ENCODE measurements at regions not wholly inside any gene's neighbourhood (a gene's known extent, or its start where the extent isn't known, plus 50 kb on each side); places are given as distances from the start of the nearest gene placed in this dataset.
"Not testable (repeated sequence)": the region's sequence is repeated elsewhere in the genome, so short reads cannot be mapped to it uniquely, and the experiment has no call there.

DNA sequence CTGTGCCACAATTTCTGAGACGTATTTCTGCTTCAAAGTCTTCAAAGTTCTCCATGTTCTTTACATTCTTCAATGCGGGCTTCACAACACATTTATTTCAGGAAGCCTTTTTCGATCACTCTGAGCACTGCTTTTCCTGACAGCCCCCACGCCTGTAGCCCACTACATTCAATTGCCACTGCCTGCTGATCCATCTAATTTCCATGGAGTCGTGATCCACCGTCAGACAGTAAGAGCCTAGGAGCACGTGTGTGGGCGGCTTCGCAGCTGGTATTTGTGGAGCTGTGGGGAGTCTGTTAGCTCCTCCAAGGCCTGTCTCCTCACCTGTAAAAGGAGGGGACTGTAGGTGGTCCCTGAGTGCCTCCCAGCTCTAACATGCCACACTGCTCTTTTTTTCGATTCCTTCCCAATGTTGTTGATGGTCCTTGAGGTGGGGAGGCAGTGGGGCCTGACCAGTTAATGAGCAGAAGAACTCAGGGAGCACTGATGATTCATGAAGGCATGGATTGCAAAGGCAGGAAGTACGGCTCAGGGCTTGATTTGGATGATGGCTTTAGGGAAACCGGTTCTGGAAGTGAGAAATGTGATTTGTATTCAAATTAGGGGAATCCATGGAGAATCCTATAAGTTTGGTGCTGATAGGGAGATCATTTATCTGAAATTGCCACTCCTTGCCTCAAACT lies 401.1 kb upstream of the PODXL start:
- no peak for FAIRE-seq

DNA sequence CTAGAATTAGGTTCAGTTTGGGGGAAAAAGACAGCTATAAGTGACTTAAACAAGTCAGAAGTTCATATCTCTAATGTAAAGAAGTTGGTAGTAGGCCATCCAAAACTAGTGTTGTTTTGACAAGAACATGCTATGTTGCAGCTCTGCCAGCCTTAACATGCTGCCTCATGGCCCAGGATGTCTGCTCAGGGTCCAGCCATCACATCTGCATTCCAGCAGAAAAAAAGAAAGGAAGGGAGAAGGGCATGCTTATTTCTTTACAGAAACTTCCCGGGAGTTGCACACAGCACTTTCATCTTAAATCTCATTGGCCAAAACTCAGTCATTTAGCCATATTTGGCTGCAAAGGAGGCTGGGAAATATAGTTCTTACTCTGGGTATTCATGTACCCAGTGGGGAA lies 400.4 kb upstream of the PODXL start:
- FAIRE-seq, result no peak

DNA sequence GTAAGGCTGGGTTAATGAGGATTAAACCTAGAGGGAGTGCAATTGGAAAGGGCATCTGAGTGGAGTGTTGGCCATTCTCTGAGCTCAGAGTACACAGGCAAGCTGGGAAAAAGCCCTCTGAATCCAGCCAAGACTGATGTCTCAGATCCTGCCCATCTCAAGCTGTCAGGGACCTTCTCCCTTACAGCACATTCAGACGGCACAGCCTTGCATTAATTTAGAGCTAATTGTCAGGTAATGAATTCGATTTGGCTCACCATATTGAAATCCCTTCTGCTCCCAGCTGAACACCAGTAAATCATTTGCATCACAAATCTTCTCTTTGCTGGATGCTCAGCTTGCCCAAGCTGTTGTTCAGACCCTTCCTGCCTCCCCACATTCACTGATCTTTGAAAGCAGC lies 399.3 kb upstream of the PODXL start:
- FAIRE-seq, result no peak

DNA sequence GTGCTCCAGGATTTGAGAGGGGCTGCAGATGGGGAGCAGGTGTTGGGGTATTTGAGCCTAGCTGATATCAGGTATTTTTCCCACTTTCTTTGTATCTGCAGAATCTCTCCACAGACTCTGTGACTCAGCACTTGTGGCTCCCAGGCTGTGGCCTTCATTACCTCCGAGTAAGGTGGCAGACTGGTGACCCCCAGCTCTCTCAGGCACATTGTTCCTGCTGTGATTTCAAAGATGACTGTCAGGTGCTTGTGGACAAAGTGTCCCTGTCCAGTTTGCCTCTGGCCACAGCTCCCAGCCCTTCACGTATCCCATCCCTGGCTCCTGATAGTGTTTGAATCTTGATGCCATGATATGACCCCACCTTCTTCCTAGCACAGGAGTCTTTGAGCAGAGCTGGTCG lies 396.8 kb upstream of the PODXL start:
- FAIRE-seq, result no peak

DNA sequence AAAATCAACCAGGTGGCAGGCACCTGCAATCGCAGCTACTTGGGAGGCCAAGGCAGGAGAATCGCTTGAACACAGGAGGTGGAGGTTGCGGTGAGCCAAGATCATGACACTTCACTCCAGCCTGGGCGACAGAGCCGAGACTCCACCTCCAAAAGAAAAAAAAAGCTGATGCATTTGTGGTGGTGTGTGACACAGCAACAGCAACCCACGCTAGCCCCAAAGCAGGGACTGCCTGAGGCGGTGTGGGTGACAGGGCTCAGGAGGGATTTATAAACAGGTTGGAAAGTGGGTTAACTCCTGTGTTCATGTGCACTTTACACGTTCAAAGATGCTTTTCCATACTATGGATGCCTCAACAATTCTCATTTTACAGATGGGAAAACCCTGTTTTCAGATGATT lies 395.9 kb upstream of the PODXL start:
- no peak for FAIRE-seq

DNA sequence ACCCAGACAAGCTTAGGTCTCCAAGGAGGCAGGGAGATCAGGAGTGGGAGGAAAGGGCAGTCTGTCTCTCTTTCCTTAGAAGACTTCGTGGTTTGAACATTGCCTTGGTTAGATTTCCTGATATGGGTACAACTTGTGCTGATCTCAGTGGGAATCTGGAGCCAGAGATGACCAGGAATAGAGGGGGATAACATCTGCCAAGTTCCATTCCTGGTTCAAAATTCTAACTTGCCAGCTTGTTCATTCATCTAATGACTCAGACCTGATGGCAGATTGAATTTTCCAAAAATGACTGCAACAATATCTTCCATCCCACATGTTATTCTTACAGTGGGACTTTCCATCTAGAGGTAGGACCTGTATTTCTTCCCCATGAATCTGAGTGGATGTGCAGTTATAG lies 394.3 kb upstream of the PODXL start:
- no peak for FAIRE-seq

GRCh38 chr7:131949659-131950058 lies 393.2 kb upstream of the PODXL start:
- no peak for FAIRE-seq

DNA sequence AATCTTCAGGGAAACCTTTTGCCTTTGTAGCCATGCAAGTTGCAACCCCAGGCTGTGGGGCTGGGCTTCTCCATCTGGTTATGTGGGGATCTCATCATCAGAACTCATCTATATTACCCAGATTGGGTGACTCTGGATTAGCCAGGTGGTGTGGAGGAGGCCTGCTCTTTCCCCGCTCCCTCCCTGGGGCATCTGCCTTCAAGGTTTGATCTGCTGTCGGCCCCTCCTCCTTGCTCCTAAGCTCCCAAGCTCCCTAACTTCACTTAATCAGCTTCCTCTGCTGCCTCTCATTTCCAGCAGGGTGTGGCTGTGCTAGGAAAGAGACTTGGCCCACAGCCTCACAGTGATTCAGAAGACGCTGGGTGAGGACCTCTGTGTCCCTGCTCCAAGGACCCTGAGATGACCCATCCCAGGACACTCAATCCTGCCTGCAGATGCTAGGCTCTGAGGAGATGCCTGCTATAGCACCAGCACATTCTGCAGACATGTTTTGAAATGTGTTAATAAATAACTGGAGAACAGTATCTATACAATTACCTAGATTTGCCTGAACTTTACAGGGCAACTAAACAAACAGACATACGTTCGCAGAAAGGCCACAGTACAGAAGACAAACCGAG lies 392.1 kb upstream of the PODXL start:
- FAIRE-seq, result no peak

GRCh38 chr7:131947661-131948060 lies 391.2 kb upstream of the PODXL start:
- no peak for FAIRE-seq

- FAIRE-seq, result no peak
Measured at GRCh38 chr7:131945957-131946544, 389.6 kb upstream of the PODXL start.

GRCh38 chr7:131945313-131945911 lies 389.0 kb upstream of the PODXL start:
- no peak for FAIRE-seq

DNA sequence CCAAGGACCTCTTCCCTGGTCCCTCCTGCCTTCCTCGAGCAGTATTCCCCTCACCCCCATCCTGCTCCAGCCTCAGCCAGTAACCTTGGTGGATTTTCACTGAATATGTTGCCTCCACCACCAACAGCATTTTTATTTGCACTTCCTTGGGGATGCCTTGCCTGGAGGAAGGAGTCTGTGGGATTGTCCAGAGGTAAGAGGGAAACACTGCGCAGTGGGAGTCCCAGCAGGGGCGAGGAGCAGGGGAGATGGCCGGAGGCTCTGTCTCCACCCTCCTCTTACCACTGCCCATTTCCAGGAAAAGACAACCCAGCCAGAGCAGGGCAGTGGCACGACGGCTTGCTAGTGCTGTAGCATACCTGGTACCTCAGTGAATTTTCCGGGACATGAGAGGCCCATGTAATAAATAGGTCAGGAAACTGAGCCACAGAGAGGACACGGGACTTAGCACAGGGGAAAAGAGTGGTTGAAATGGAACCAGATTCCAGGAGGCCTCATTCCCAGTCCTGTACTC lies 388.2 kb upstream of the PODXL start:
- no peak for FAIRE-seq

GRCh38 chr7:131943646-131944045 lies 387.2 kb upstream of the PODXL start:
- FAIRE-seq, result no peak

DNA sequence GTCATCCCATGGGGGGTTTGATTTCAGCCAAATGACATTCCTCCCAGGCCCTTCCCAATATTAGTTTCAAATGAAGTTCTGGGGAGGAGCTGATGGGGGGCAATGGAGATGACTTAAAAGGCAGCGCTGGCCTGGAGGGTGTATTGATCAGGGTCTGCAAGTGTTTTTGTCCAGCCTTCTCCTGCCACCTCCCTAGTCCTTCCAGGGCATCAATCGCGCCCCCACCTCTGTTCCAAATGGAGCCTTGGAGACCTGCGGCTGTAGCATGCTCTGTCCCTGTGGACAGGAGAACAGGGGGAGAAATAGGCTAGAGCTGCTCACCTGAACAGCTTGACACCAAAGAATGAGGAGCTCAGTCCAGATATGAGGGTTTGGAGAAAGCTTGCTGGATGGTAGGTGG lies 386.8 kb upstream of the PODXL start:
- FAIRE-seq, result no peak

DNA sequence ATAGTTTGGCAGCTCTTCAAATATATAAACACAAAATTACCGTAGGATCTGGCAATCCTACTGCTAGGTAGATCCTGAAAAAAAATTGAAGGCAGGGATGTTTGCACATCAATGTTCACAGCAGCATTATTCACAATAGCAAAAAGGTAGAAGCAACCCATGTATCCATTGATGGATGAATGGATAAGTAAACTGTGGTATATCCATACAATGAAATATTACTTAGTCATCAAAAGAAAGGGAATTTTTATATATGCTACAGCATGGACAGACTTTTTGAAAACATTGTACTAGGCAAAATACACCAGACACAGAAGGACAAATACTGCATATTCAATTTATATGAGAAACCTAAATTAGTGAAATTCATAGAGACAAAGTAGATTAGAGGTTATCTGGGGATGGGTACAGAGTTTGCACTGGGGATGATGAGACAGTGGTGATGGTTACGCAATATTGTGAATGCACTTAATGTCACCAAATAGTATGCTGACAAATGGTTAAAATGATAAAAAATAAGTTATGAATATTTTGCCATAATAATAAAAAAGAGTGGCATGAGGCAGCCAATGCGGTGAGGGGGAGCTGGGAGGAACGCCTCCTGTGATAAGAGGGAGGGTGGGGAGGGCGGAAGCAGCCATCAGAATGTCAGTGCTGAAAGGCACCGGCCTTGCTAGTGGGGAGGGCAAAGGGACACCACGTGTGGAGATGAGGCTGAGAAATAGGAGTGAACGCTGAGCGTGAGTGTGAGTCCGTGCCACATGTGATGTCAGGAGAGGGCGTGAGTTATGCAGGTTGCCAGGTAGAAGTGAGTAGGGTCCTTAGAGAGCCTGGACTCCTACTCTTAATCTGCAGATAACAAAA lies 386.1 kb upstream of the PODXL start:
- FAIRE-seq, result no peak

DNA sequence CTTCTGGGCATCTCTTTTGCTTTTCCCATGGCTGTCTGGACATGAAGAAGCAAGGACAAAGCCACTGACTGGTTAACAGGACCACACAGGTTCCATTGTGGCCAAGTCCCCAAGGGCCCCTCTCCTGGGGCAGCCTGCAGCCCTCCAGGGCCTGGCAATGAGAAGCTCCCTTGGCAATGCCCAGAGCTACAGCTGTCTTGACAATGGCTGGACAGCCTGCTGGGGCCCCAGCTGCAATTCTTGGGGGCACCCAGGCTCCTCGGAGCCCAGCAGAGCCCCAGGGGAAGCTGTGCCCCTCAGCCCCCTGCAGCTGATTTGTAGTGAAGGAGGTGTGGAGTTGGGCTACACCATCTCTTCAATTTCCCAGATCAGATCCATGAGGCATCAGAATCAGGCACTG lies 384.9 kb upstream of the PODXL start:
- FAIRE-seq, result no peak

GRCh38 chr7:131940621-131941165 lies 384.3 kb upstream of the PODXL start:
- no peak for FAIRE-seq

DNA sequence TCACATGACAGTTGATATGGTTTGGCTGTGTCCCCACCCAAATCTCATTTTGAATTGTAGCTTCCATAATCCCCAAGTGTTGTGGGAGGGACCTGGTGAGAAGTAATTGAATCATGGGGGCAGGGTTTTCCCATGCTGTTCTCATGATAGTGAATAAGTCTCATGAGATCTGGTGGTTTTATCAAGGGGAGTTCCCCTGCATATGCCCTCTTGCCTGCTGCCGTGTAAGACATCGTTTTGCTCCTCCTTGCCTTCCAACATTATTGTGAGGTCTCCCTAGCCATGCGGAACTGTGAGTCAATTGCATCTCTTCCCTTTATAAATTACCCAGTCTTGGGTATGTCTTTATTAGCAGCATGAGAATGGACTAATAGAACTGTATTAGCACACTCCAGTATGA lies 382.4 kb upstream of the PODXL start:
- FAIRE-seq, result not testable (repeated sequence)

DNA sequence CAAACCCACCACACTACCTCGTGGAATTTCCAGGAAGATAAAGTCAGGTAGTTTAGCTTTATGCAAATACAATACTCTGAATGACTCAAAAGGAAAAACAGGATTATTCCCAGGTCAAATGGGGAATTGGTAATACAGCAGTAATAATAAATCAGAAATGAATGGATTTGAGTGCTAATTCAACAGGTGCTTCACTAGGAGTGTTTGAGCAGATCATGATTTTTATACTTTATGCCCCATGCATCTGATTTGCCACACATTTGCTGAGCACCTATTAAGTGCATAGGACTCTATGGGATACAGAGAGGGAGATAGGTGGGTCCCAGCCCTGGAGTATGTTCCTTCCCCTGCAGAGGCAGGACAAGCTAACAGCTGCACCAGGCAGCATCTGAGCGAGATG lies 381.4 kb upstream of the PODXL start:
- FAIRE-seq, result no peak

DNA sequence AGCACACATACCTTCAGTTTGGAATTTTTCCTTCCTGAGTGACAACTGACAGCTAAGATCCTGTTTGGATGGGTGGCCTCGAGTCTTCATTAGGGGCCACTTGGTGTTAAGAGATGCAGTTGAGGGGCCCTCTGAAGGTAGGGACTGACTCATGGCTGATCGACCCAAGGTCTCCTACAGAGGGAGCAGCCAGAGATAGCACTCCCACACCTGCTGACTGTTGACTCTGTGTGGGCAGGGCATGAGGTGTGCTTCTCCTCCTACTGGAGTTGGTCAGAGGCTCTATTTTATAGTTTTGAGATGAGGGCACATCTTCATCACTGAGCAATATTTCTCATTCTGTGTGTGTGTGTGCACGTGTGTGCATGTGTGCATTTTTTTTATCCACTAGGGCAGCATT lies 378.8 kb upstream of the PODXL start:
- FAIRE-seq, result no peak

- no peak for FAIRE-seq
Measured at GRCh38 chr7:131934452-131934851, 378.0 kb upstream of the PODXL start.

GRCh38 chr7:131933751-131934289 lies 377.4 kb upstream of the PODXL start:
- no peak for FAIRE-seq
